DND-41 (cell line): ENCODE measurements at regions not wholly inside any gene's neighbourhood (a gene's known extent, or its start where the extent isn't known, plus 50 kb on each side); places are given as distances from the start of the nearest gene placed in this dataset.

Source experiments
- ATAC-seq: fragments of 200-7000 bp; cut with Tn5 transposase; 3 replicates; pipeline ENCODE4 v1.9.1; 2021; ENCODE audit warnings: low read depth; ENCODE audit not compliant: insufficient read depth
- DNase-seq: peaks from one replicate; pipeline ENCODE4 v3.0.0-alpha.2; 2020
- H2AFZ ChIP-seq: 2 replicates; pipeline ENCODE4 v1.6.0; 2012; ENCODE audit warnings: low read depth, low read length
- H3K27ac ChIP-seq: 2 replicates; pipeline ENCODE4 v1.5.1; 2012; ENCODE audit warnings: low read length, inconsistent platforms
- H3K27me3 ChIP-seq: fragments of 200-600 bp; sonication (generic); 2 replicates; pipeline ENCODE4 v1.6.0; 2012; ENCODE audit warnings: low read length, mild to moderate bottlenecking, inconsistent platforms; ENCODE audit not compliant: insufficient read depth, poor library complexity
- H3K36me3 ChIP-seq: 2 replicates; pipeline ENCODE4 v1.5.1; 2012; ENCODE audit warnings: low read length, inconsistent platforms; ENCODE audit not compliant: insufficient read depth
- H3K4me1 ChIP-seq: 2 replicates; pipeline ENCODE4 v1.5.1; 2012; ENCODE audit warnings: mild to moderate bottlenecking, low read length; ENCODE audit not compliant: insufficient read depth
- H3K4me2 ChIP-seq: 2 replicates; pipeline ENCODE4 v1.6.0; 2012; ENCODE audit warnings: mild to moderate bottlenecking, moderate library complexity, low read length, inconsistent platforms; ENCODE audit not compliant: insufficient read depth
- H3K4me3 ChIP-seq, 2 experiments: fragments of 200-600 bp in 1 of 2; shearing (Covaris generic) in 1 of 2; 2 replicates each; pipeline ENCODE4 v1.5.1; 2012 to 2016; ENCODE audit warnings: inconsistent platforms in 2 of 2, low read length in 2 of 2, mild to moderate bottlenecking in 2 of 2, low read depth in 1 of 2, moderate library complexity in 1 of 2
- H3K79me2 ChIP-seq: 2 replicates; pipeline ENCODE4 v1.6.0; 2012; ENCODE audit warnings: low read length, inconsistent platforms; ENCODE audit not compliant: insufficient read depth
- H3K9ac ChIP-seq: 2 replicates; pipeline ENCODE4 v1.6.0; 2012; ENCODE audit warnings: low read depth, mild to moderate bottlenecking, inconsistent platforms, low read length, moderate library complexity
- H3K9me3 ChIP-seq: 2 replicates; pipeline ENCODE4 v1.5.1; 2012; ENCODE audit warnings: low read length, moderate library complexity, mild to moderate bottlenecking, inconsistent platforms; ENCODE audit not compliant: insufficient read depth, severe bottlenecking
- H4K20me1 ChIP-seq: 2 replicates; pipeline ENCODE4 v1.6.0; 2012; ENCODE audit warnings: low read length; ENCODE audit not compliant: insufficient read depth
- CTCF ChIP-seq: IDR thresholded peaks from 2 replicates; pipeline ENCODE4 v1.5.1; 2012; ENCODE audit warnings: borderline replicate concordance, low read length, moderate library complexity, mild to moderate bottlenecking; ENCODE audit not compliant: poor library complexity, severe bottlenecking; ENCODE audit errors: extremely low read depth
- EZH2 ChIP-seq: IDR thresholded peaks from 3 replicates; pipeline ENCODE4 v1.6.1; 2012; ENCODE audit warnings: borderline replicate concordance, low read depth, mild to moderate bottlenecking, moderate library complexity, low read length, inconsistent platforms; ENCODE audit not compliant: severe bottlenecking

- Histone ChIP-seq H3K79me2 (no peaks in the 10 kb centered on the region), H3K4me2 (no peak overlapping the region), H3K4me1 (no peaks in the 10 kb centered on the region), H3K9ac (no peak overlapping the region), H3K27me3 (no peaks in the 10 kb centered on the region), H3K27ac (no peak overlapping the region), H3K9me3 (no peaks in the 10 kb centered on the region), H4K20me1 (no peaks in the 10 kb centered on the region), H3K36me3 (no peaks in the 10 kb centered on the region), H2AFZ (no peak overlapping the region), H3K4me3 (no peak overlapping the region)
- ATAC-seq (no peak), DNase-seq (no peak)
- TF ChIP-seq CTCF (no peak), EZH2 (no peak)
These were observed 286.9 kb downstream of the MEIS1 start for GRCh38 chr2:66721776-66722175.

- H2AFZ ChIP-seq = no peak overlapping the region
These were observed 289.3 kb downstream of the MEIS1 start for GRCh38 chr2:66724241-66724640.

GRCh38 chr2:66729416-66730330, 294.7 kb downstream of the MEIS1 start:
- Histone ChIP-seq H3K79me2 (no peaks in the 10 kb centered on the region), H3K4me2 (no peak overlapping the region), H3K27ac (no peak overlapping the region), H3K36me3 (no peaks in the 10 kb centered on the region), H3K4me1 (no peaks in the 10 kb centered on the region), H3K27me3 (no peaks in the 10 kb centered on the region), H3K4me3 (no peak overlapping the region), H3K9me3 (no peaks in the 10 kb centered on the region), H3K9ac (no peak overlapping the region), H4K20me1 (no peaks in the 10 kb centered on the region), H2AFZ (no peak overlapping the region)
- no peak for ATAC-seq
- TF ChIP-seq EZH2 = no peak
- no peak for TF ChIP-seq CTCF
- DNase-seq = no peak

More at GRCh38 chr2:66724241-66724640, 289.3 kb downstream of the MEIS1 start:
- H3K9me3 ChIP-seq = no peaks in the 10 kb centered on the region
- DNase-seq (no peak), ATAC-seq (no peak)
- H3K27me3 ChIP-seq = no peaks in the 10 kb centered on the region
- H3K9ac ChIP-seq = no peak overlapping the region
- no peak overlapping the region for H3K4me3 ChIP-seq
- H3K27ac ChIP-seq = no peak overlapping the region
- H3K79me2 ChIP-seq = no peaks in the 10 kb centered on the region
- no peaks in the 10 kb centered on the region for H3K36me3 ChIP-seq
- no peaks in the 10 kb centered on the region for H3K4me1 ChIP-seq
- H3K4me2 ChIP-seq = no peak overlapping the region
- TF ChIP-seq EZH2 (no peak), CTCF (no peak)
- no peaks in the 10 kb centered on the region for H4K20me1 ChIP-seq
